Hematopoietic multipotent progenitor cell treated with erythropoietin and hydrocortisone succinate and interleukin-3 and kit ligand, for 15 days (in vitro differentiated cells): ENCODE measurements at regions not wholly inside any gene's neighbourhood (a gene's known extent, or its start where the extent isn't known, plus 50 kb on each side); places are given as distances from the start of the nearest gene placed in this dataset.

Experiments
- DNase-seq: peaks from one replicate; pipeline ENCODE4 v3.0.0-alpha.2; 2015; ENCODE audit warnings: low spot score

DNA sequence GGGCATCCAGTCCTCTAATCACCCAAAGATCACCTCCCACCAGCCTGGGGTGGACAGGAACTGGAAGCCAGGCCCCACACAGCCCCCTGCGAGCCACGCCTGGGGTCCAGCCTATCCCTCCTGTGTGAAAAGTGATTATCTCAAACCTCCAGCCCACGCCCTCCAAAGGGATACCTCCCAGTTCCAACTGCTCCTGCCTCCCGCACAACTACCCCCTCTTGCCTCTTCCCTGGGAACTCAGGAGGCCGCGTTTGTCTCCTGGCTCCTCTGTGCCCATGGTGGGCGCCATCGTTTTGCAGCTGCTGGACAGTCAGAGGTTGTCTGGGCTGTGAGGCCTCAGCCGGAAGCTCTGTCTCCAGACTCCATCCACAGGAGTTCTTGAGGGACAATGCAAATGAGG lies 305.9 kb downstream of the AJAP1 start:
- DNase-seq: no peak

DNA sequence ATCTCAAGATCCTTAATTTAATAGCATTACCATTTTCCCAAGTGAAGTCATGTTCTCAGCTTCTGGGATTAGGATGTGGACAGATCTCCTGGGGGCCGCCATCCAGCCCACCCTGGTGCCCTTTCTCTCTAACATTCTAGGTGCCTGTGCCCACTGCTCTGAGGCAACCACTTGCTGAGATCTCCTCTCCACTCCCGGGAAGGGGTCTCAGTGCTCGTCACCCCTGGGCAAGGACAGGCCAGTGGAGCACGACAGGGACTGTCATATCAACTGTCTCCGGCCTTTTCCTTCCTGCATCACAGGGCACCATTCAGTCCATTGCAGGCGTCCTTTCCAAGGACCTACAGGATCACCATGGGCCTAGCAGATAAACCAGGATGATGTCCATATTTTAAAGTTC lies 304.8 kb downstream of the AJAP1 start:
- DNase-seq: no peak

DNA sequence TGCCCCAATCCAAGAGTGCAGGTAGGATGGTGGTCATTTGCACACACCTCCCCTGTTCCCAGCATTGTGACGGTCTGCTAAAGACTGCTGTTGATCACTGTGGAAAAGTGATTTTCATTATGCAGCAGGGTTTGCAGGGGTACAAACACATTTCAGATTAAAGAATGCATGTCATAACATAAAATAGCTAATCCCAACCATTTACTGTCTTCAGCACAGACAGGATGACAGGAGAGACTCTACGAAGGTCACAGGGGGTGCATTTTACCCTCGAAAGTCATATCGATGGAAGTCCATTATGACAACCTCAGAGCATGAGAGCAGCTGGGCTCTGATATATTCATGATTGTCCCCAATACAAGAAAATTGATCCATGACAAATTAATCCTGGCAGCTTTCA lies 302.6 kb downstream of the AJAP1 start:
- no peak for DNase-seq

DNA sequence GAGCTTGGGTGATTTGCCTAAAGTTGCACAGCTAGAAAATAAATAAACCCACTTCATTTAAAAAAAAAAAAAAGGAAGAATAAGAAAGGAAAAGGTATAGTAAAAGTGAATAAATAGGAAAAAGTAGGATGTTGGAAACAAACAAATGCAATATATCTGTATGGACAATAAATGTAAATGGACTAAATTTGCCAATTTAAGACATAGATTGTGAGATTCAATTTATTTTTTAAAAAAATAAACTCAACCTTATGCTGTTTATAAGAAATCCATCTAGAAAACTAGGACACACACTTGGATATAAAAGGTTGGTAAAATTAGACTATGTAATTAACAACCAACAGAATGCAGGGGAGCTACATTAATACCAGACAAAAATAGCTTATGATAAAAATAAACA lies 300.0 kb downstream of the AJAP1 start:
- DNase-seq: no peak

DNA sequence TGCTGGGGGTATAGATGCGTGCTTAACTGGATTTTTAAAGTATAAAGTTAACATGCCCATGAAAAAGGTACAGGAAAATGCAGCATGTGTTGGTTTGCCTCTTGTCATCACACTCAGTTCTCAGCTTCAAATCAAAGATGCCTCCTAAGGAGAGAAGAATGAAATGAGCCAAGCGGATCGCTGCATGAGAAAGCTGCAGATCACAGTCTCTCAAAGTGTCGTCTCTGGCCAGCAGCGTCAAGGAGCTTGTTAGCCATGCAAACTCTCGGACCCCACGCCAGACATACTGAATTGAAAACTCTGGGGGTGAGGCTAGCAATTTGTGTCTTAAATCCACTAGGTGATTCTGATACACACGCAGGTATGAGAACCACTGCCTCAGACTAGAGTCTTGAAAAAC lies 297.2 kb downstream of the AJAP1 start:
- DNase-seq: no peak

DNA sequence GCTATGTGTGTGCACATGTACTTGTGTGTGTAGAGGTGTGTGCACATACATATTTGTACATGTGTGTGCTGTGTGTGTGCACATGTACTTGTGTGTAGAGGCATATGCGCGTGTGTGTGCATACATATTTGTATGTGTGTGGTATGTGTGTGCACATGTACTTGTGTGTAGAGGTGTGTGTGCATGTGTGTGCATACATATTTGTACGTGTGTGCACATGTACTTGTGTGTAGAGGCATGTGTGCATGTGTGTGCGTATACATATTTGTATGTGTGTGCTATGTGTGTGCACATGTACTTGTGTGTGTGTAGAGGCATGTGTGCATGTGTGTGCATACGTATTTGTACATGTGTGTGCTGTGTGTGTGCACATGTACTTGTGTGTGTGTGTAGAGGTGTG lies 291.9 kb downstream of the AJAP1 start:
- no peak for DNase-seq

DNA sequence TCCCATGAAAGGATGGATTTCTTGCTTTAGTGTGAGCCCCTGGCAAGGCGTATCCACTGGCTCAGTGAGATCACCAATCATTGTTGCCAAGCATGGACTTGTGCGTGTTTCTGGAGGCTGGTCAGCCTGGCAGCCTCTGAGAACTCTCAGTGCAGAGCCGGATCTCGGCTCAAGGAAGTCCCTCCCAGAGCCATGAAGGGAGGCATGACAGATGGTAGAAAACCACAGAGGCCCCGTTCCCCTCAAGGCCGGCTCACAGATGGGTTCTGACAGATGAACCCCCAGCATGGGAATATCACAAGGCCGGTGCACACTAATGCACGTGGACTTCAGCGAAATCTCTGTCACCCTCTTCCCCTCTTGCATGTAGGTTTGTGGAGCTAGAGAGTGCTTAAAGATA lies 290.5 kb downstream of the AJAP1 start:
- DNase-seq: no peak

DNA sequence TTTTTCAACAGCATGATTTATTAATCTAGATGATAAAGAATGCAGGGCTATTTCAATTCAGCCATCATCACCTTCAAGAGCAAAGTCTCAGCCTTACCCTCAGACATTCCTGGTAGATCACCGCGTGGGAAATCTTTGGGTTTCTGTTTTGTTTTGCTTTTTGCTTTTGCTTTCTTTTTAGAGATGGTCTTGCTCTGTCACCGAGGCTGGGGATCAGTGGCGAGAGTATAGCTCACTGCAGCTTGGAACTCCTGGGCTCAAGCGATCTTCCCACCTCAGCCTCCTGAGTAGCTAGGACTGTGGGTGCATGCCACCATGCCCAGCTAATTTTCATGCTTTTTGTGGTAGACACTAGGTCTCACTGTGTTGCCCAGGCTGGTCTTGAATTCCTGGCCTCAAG lies 289.7 kb downstream of the AJAP1 start:
- no peak for DNase-seq

DNA sequence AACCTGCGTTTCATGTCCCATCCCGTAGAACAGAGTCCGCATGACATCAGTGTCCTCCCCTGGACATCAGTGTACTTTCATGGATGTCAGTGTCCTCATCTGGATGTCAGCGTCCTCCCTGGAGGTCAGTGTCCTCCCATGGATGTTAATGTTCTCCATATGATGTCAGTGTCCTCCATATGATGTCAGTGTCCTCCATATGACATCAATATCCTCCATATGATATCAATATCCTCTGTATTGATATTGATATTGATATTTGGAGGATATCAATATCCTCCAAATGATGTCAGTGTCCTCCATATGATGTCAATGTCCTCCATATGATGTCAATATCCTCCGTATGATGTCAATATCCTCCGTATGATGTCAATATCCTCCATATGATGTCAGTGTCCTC lies 284.9 kb downstream of the AJAP1 start:
- no peak for DNase-seq

DNA sequence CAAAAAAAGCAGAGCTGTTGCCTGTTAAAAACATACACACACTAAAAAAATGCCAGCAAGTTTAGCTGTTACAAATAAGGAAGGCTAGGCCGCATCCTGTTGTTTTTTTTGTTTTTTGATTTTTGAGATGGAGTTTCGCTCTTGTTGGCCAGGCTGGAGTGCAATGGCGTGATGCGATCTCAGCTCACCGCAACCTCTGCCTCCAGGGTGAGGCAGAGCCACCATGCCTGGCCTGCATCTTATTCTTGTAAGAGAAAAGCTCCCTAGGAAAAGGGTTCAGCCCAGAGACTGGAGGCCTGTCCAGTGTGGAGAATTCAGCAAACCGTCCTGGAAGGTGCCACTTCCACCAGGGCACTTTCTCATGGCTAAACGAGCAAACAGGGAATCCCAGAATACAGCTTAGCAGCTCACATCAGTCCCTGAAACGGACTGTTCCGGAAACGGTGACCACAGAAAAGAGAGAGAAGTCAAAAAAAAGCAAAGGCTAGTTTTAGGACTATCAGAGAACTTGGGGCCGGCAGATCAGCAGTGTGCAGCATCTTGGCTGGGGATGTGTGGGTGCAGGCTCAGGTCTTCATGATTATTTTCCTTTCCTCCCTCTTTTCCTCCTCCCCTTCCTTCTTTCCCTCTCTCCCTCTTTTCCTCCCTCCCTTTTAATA lies 283.6 kb downstream of the AJAP1 start:
- no peak for DNase-seq

DNA sequence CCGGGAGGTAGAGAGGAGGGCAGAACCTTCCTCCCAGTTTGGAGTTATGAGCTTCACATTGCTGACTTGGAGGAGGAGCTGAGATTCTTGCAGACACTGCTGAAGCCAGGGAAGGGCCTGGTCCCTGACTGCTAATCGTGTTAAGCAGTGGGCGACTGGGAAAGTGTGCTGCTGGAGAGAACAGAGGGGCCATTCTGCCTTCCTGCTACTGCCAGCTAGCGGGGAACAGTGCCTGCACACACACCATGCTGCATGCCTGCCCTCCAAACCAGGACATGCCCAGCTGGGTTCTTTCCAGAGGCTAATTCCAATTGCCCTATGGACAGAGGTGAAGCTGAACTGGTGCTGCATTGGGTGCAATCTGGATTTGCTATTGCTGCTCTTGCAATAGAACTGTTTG lies 281.4 kb downstream of the AJAP1 start:
- no peak for DNase-seq

DNA sequence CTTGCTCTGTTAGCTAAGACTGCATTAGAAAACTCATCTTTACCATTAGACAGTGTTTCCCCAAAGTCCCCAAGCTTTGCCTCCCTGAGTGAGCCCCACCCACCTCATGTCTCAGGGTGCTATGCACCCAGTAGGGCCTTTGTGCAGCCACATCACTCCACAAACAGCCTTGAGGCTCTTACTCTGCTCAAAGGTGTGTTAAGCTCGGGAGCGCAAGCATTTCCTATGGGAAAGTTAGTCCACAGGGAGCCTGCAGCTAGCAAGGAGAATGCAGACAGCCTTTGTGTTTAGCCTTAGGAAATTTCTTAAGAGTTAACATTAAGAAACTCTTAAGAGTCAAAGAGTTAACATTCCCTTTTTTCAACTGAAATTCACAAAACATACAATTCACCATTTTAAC lies 278.8 kb downstream of the AJAP1 start:
- no peak for DNase-seq

DNA sequence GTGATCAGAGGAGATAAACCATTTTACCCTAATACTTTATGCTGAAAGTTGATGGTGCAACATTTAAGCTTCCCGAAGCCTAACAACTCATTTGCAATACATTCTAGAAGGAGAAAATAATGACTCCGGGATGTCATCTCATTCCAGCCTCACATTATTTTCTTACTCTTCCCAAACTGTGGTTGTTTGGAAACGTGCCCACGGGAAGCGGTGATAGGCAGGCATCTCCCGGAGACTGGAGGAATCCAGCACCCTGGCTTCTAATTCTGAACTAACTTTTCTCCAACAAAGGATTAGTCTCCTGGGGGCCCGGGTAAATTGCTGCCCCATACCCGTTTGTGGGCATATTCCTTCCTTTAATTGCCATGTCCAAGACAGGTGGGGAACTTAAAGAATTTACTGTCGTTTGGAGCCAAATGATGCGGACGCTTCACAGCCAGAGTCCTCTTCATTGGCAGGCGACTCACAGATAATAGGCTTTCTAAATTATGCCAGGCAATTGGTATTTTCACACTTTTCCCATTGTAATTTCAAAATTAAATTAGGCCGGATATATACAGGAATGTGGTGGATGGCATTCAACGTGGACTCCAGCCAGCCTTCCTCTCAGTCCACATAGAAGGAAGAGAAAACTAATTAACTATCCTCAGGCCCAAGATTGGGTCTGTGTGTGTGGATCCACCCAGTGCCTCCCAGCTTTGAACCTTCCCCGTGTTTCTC lies 278.1 kb downstream of the AJAP1 start:
- DNase-seq: no peak

DNA sequence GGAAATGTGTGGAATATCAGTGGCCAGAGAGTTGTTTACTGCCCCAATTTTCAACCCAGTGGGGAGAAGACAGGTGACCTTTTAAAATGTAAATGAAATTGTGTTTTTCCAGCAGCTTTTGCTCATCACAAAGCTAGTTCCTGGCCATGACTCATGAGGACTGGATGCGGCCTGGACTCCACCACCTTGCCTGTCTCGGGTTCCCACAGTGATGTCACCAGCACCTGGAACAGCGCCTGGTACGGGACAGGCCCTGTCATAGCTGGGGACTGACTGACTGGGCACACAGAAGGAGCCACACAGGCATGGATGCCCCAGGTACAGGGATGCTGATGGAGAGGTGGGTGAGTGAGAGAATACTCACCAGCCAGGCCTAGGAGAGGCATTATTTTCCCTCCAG lies 277.1 kb downstream of the AJAP1 start:
- DNase-seq: no peak

DNA sequence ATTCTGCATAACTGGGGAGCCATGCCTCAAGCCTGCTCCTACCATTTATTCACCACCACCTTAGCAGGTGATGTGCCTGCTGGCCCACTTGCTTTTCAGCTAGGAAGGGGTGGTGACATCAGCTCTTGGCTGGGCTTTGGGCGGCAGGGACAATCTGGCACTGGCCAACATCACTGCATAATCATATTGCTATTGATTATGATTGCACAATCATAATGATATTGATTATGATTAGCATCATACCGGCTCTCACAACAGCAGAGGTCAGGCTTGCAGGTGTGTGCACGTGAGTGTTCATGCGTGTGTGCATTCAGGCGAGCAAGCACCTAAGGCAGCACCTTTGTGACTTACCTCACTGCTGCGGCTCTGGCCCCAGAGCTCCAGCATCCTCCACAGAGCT lies 273.8 kb downstream of the AJAP1 start:
- no peak for DNase-seq

DNA sequence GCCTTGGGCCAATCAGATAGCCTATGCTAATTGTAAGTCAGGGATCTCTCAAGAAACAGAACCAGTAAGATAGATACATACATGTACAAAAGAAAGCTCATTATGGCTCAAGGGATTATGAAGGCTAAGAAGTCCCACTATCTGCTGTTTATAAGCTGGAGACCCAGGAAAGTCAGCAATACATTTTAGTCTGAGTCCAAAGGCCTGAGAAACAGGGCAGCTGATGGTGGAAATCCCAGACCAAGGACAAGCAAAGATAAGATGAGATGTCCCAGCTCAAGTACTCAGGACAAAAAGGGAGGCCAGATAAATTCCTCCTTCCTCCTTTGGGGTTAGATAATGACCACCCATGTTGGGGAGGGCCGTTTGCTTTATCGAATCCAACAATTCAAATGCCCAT lies 269.9 kb downstream of the AJAP1 start:
- no peak for DNase-seq

DNA sequence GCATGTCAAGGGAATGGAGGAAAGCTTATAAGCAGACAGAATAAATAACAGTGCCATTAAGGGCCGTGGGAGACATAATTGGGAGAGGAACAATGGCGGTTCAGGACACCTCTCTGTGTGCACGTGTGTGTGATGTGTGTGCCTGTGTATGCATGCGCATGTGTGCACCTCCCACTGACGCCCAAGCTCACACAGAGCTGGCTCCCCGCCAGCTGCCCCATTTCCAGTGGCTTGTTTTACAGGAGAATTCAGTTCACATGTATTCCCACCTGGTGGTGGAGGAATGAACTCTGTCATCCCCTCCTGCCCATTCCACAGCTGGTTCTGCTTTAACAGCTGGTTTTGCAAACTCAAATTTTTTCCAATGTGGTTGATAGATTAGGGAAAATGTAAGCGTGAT lies 262.2 kb downstream of the AJAP1 start:
- DNase-seq: no peak

DNA sequence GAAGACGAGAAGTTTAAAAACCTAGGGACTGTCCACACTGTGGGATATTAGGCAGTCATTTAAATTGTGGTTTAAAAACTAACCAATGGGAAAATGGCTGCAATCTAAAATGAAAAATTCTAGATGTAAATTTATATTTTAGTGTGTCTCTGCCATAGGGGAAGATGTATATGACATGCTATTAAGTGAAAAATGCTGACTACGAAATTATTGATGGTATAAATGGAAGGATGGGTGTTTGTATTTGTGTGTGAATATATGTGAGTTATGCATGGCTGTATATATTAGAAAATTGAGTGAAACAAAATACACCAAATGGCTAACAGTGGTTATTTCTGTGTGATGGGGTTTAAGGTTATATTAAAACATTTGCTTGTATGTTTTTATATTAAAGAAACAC lies 260.7 kb downstream of the AJAP1 start:
- no peak for DNase-seq

DNA sequence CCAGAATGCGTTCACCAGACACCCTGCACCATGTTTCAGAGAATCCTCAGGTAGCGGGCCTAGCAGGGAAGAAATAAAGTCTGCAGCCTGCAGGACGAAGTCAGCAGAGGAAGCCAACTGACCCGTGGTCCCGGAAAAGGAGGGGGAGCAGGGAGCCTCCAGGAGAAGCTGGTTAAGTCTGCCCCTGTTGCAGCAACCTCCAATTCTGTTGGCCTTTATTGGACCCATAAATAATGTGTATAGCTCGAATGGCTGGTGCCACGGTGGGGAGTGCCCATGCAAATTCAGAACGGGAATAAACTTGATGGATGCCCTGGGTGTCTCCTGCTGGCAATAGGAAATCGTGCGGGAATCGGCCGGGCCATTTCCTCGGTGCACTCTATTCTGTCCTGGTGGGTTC lies 254.1 kb downstream of the AJAP1 start:
- DNase-seq: no peak

DNA sequence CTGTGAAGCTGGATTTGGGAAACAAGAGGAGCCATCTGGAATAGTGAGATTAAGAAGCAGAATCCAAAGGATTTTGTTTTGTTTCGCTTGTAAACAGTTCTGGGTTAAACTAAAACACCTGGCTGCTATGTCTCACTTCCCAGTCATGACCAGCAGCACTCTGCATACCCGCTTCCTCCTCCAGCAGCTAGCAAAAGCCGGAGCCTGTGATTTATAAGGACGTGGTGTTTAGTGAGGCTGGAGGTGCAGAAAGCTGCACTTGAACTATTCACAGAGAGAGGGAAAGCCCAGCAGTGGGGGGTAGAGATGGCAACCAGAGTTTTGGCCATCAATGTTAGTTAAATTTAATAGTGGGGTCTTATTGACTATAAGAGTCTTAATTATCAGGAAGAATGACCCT lies 240.2 kb downstream of the AJAP1 start:
- no peak for DNase-seq

DNA sequence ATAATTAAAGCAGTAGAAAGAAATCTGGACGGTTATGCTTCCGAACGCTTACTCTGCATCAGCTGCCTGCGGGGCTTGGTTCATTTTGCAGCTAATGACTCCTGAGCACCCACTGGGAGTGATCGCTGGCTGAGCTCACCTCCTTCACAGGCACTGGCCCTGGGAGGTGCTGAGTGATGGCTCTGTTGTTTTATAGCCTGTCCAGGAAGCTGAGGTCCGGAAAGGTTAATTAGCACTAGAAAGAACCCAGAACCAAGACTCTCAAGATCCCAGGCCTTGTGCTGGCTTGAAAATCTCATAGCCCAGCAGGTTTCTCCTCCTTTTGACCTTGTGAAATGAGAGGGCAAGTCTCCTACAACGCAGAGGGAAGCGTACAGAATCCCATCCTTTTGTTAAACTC lies 226.2 kb downstream of the AJAP1 start:
- DNase-seq: no peak

DNA sequence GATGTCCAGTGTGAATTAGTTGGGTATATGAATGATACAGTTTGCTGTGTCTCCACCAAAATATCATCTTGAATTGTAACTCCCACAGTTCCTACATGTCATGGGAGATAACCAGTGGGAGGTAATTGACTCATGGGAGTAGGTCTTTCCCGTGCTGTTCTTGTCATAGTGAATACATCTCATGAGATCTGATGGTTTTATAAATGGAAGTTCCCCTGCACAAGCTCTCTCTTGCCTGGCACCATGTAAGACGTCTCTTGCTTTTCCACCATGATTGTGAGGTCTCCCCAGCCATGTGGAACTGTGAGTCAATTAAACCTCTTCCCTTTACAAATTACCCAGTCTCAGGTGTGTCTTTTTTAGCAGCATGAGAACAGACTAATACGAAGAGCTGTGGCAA lies 223.0 kb downstream of the AJAP1 start:
- no peak for DNase-seq

DNA sequence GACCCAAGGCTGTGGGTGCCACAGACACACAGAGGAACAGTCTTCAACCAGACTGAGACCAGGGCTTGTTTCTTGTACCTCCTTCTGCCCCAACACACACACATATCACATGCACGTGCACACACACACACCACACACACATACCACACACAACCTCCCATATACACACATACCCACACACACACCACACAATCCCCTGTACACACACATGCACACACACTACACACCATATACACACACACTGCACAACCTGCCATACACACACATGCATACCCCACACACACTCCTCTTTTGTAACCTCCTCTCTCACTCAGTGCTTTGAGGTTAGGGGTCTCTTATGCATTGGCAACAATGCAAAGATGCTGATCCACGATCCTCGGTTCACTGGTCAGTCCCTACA lies 217.0 kb downstream of the AJAP1 start:
- no peak for DNase-seq

DNA sequence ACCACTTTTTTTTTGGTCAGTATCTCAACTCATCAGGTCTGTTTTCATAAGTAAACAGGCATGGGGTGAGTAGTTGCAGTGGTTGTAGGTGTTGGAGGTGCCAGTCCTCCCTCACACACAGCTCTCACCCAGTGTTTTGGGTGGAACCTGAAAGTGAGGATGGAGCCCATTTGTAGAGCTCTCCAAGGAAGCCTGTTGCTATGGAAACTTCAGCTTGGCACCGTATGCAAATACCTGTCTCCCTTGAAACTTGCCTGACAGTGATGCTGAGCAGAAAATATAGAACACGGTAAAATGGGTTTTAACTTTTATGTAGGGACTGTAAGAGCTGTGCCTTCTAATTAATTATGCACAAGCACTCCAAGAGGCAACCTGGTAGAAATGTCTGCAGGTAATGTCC lies 214.1 kb downstream of the AJAP1 start:
- no peak for DNase-seq
